ENCODE measurements at regions not wholly inside any gene's neighbourhood (a gene's known extent, or its start where the extent isn't known, plus 50 kb on each side); places are given as distances from the start of the nearest gene placed in this dataset.
A peak's percentile ranks its signal among the peaks of the same experiment; 100 is the strongest.

DNA sequence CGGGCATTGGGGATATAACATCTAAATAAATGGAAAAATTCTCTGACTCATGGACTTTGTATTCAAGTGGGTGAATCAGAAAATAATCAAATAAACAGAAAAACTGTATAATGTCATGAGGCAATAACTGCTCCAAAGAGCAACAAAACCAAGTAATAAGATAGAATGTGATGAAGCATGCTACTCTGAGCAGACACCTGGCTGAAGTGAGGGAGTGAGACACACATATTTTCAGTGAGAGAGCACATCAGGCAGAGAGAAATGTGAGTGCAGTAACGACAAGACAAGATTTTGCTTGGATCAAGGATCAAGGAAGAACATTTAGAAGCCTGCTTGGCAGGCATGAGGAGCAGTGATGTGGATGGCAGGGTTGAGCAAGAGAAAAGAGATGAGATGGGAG is 75.8 kb upstream of the CCDC91 start:
- H2BK5ac ChIP-seq (ENCODE audit: low read length) = no peak overlapping the region
- H2BK120ac ChIP-seq (ENCODE audit: low read depth, low read length) = no peak overlapping the region
- no peaks in the 10 kb centered on the region for H3K36me3 ChIP-seq (replicated peaks in 1 of 2; ENCODE audit: control insufficient read depth in 2 of 2, insufficient read depth in 2 of 2, low read length in 2 of 2)
- H2AFZ ChIP-seq (ENCODE audit: low read length) = no peak overlapping the region
- H3K9me3 ChIP-seq (replicated peaks in 1 of 2; ENCODE audit: control insufficient read depth in 2 of 2, insufficient read depth in 1 of 2, low read depth in 1 of 2, low read length in 2 of 2) = no peaks in the 10 kb centered on the region
- no peaks in the 10 kb centered on the region for H3K79me1 ChIP-seq (ENCODE audit: low read depth, low read length)
- no peak overlapping the region for H2AK5ac ChIP-seq (ENCODE audit: low read depth, low read length)
- H3K4ac ChIP-seq (ENCODE audit: low read length) = no peak overlapping the region
- no peak overlapping the region for H4K8ac ChIP-seq (ENCODE audit: low read depth, low read length)
- H3K14ac ChIP-seq (ENCODE audit: low read length) = no peak overlapping the region
- H3K4me3 ChIP-seq (ENCODE audit: low read length in 2 of 2) = no peak overlapping the region
- DNase-seq (ENCODE audit: low spot score) = no peak
- no peak overlapping the region for H3K23ac ChIP-seq (ENCODE audit: low read depth, low read length, poor library complexity)
- no peak overlapping the region for H3K9ac ChIP-seq (ENCODE audit: low read depth, low read length, poor library complexity)
- no peaks in the 10 kb centered on the region for H3K4me1 ChIP-seq (ENCODE audit: control insufficient read depth in 2 of 2, insufficient read depth in 1 of 2, low read depth in 1 of 2, low read length in 2 of 2)
- WGBS, 2 donors (ENCODE audit: extremely low coverage in 2 of 2, insufficient read length in 2 of 2, insufficient replicate concordance in 1 of 2) = no CpG with 5 or more reads among the region's 2 CpGs
- H3K4me2 ChIP-seq (ENCODE audit: insufficient read depth, low read length, poor library complexity, severe bottlenecking) = no peak overlapping the region
- no peak overlapping the region for H3K18ac ChIP-seq (ENCODE audit: low read length)
- H2BK15ac ChIP-seq (ENCODE audit: low read length) = no peak overlapping the region
- H3K27me3 ChIP-seq (ENCODE audit: control insufficient read depth in 3 of 3, insufficient read depth in 3 of 3, low read depth in 1 of 3, low read length in 3 of 3) = no peaks in the 10 kb centered on the region
- no peak overlapping the region for H2BK12ac ChIP-seq (ENCODE audit: low read length)
- H4K91ac ChIP-seq (ENCODE audit: low read depth, low read length, poor library complexity) = no peak overlapping the region
- no peak overlapping the region for H3K27ac ChIP-seq (replicated peaks; ENCODE audit: low read length)

DNA sequence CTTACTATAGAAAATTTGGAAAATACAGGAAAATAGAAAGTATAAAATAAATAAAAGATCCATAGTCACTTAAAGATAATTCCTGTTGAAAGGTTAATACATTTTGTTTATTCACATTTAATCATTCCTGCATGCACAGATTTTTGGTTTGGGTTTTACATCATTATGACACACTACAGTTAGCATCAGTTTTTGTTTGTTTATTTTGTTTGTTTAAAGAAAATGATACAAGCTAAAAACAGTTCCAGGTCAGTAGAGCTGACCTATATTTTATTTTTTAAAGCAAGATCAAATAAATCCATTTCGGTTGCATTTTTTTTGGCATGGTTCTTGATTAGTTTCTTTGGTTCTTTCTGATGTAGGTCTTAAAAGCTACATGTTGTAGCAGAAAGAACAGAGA is 68.8 kb upstream of the CCDC91 start:
- Histone ChIP-seq H2BK12ac (ENCODE audit: low read length) (no peak overlapping the region), H4K8ac (ENCODE audit: low read depth, low read length) (no peak overlapping the region), H3K9ac (ENCODE audit: low read depth, low read length, poor library complexity) (no peak overlapping the region), H3K36me3 (replicated peaks in 1 of 2; ENCODE audit: control insufficient read depth in 2 of 2, insufficient read depth in 2 of 2, low read length in 2 of 2) (no peaks in the 10 kb centered on the region), H3K23ac (ENCODE audit: low read depth, low read length, poor library complexity) (no peak overlapping the region), H3K14ac (ENCODE audit: low read length) (no peak overlapping the region), H2AK5ac (ENCODE audit: low read depth, low read length) (no peak overlapping the region), H2BK5ac (ENCODE audit: low read length) (no peak overlapping the region), H3K9me3 (replicated peaks in 1 of 2; ENCODE audit: control insufficient read depth in 2 of 2, insufficient read depth in 1 of 2, low read depth in 1 of 2, low read length in 2 of 2) (no peaks in the 10 kb centered on the region), H2BK120ac (ENCODE audit: low read depth, low read length) (no peak overlapping the region), H2AFZ (ENCODE audit: low read length) (no peak overlapping the region), H3K4me3 (ENCODE audit: low read length in 2 of 2) (no peak overlapping the region), H3K27ac (replicated peaks; ENCODE audit: low read length) (no peak overlapping the region), H3K4me1 (ENCODE audit: control insufficient read depth in 2 of 2, insufficient read depth in 1 of 2, low read depth in 1 of 2, low read length in 2 of 2) (no peaks in the 10 kb centered on the region), H3K27me3 (ENCODE audit: control insufficient read depth in 3 of 3, insufficient read depth in 3 of 3, low read depth in 1 of 3, low read length in 3 of 3) (no peaks in the 10 kb centered on the region), H3K4me2 (ENCODE audit: insufficient read depth, low read length, poor library complexity, severe bottlenecking) (no peak overlapping the region), H2BK15ac (ENCODE audit: low read length) (no peak overlapping the region), H4K91ac (ENCODE audit: low read depth, low read length, poor library complexity) (no peak overlapping the region), H3K18ac (ENCODE audit: low read length) (no peak overlapping the region), H3K79me1 (ENCODE audit: low read depth, low read length) (no peaks in the 10 kb centered on the region), H3K4ac (ENCODE audit: low read length) (no peak overlapping the region)
- DNase-seq (ENCODE audit: low spot score) = no peak
- no CpG with 5 or more reads among the region's 1 CpG for WGBS, 2 donors (ENCODE audit: extremely low coverage in 2 of 2, insufficient read length in 2 of 2, insufficient replicate concordance in 1 of 2)

DNA sequence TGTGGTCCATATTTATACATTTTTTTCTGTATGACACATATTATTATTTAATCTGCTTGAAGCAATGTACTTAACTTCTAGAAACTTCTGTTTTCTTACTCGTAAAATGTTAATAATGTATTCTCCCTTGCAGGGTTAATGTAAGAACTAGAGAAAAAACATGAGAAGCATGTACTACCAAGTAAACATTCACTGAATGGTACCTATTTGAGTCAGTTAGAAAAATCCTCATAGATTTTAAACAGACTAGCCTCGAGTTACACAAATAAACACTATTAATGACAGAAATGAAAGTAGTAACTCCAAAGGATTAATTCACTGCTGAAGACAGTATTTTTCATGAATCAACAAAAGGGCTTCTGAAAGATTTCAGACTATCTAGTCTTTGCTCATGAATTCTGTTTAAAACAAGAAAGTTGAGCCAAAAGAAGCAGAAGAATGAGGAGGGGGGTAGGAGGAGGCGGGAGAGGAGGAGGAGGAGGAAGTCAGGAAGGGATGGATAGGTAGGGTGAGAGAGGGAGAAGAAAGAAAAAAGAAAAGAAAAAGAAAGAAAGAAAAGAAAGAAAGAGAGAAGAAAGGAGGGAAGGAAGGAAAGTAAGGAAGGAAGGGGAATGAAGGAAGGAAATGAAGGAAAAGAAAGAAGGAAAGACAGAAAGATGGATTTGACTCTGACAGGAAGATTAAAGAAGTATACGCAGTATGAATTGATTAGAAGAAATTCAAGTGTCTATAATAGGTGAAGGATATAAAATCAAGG is 68.2 kb upstream of the CCDC91 start:
- H3K23ac ChIP-seq (ENCODE audit: low read depth, low read length, poor library complexity) = no peak overlapping the region
- H3K27me3 ChIP-seq (ENCODE audit: control insufficient read depth in 3 of 3, insufficient read depth in 3 of 3, low read depth in 1 of 3, low read length in 3 of 3) = no peaks in the 10 kb centered on the region
- no peak overlapping the region for H3K4me2 ChIP-seq (ENCODE audit: insufficient read depth, low read length, poor library complexity, severe bottlenecking)
- no peaks in the 10 kb centered on the region for H3K79me1 ChIP-seq (ENCODE audit: low read depth, low read length)
- DNase-seq (ENCODE audit: low spot score) = no peak
- 100% methylated on average over 1 of the region's 4 CpGs; no CpG with 5 or more reads in 1 of the 2 donors for WGBS, 2 donors (ENCODE audit: extremely low coverage in 2 of 2, insufficient read length in 2 of 2, insufficient replicate concordance in 1 of 2)
- no peak overlapping the region for H3K27ac ChIP-seq (replicated peaks; ENCODE audit: low read length)
- no peak overlapping the region for H4K91ac ChIP-seq (ENCODE audit: low read depth, low read length, poor library complexity)
- no peaks in the 10 kb centered on the region for H3K4me1 ChIP-seq (ENCODE audit: control insufficient read depth in 2 of 2, insufficient read depth in 1 of 2, low read depth in 1 of 2, low read length in 2 of 2)
- H3K9ac ChIP-seq (ENCODE audit: low read depth, low read length, poor library complexity) = no peak overlapping the region
- no peak overlapping the region for H4K8ac ChIP-seq (ENCODE audit: low read depth, low read length)
- H3K9me3 ChIP-seq (replicated peaks in 1 of 2; ENCODE audit: control insufficient read depth in 2 of 2, insufficient read depth in 1 of 2, low read depth in 1 of 2, low read length in 2 of 2) = no peaks in the 10 kb centered on the region
- no peak overlapping the region for H3K18ac ChIP-seq (ENCODE audit: low read length)
- no peak overlapping the region for H2BK5ac ChIP-seq (ENCODE audit: low read length)
- H3K36me3 ChIP-seq (replicated peaks in 1 of 2; ENCODE audit: control insufficient read depth in 2 of 2, insufficient read depth in 2 of 2, low read length in 2 of 2) = no peaks in the 10 kb centered on the region
- no peak overlapping the region for H2BK12ac ChIP-seq (ENCODE audit: low read length)
- no peak overlapping the region for H3K4me3 ChIP-seq (ENCODE audit: low read length in 2 of 2)
- no peak overlapping the region for H2BK15ac ChIP-seq (ENCODE audit: low read length)
- peak overlapping the region; percentile 15 for H2AFZ ChIP-seq (ENCODE audit: low read length)
- no peak overlapping the region for H3K4ac ChIP-seq (ENCODE audit: low read length)
- H3K14ac ChIP-seq (ENCODE audit: low read length) = no peak overlapping the region
- H2AK5ac ChIP-seq (ENCODE audit: low read depth, low read length) = no peak overlapping the region
- H2BK120ac ChIP-seq (ENCODE audit: low read depth, low read length) = no peak overlapping the region

DNA sequence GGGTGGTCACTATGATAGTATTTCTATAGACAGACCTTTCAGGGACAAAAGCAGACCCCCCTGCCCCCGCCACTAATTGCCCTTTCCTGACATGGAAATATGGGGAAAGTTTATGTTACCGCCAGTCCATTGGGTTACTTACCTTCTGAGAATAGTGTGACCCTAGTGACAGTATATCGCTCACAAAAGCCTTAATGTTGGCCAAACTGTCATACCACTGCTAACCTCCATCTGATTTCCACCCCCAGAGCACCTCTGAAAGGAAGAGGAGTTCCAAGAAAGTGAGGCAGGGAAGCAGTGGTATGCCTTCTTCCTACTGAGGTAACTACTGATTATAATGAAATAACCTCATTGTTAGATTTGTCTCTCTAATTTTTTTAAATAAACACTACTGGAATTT is 67.5 kb upstream of the CCDC91 start:
- no peak overlapping the region for H2BK120ac ChIP-seq (ENCODE audit: low read depth, low read length)
- no peak overlapping the region for H3K4me2 ChIP-seq (ENCODE audit: insufficient read depth, low read length, poor library complexity, severe bottlenecking)
- DNase-seq (ENCODE audit: low spot score) = no peak
- H4K8ac ChIP-seq (ENCODE audit: low read depth, low read length) = no peak overlapping the region
- H2BK12ac ChIP-seq (ENCODE audit: low read length) = no peak overlapping the region
- H4K91ac ChIP-seq (ENCODE audit: low read depth, low read length, poor library complexity) = no peak overlapping the region
- no peak overlapping the region for H2AFZ ChIP-seq (ENCODE audit: low read length)
- H3K4me3 ChIP-seq (ENCODE audit: low read length in 2 of 2) = no peak overlapping the region
- no peaks in the 10 kb centered on the region for H3K9me3 ChIP-seq (replicated peaks in 1 of 2; ENCODE audit: control insufficient read depth in 2 of 2, insufficient read depth in 1 of 2, low read depth in 1 of 2, low read length in 2 of 2)
- H3K27ac ChIP-seq (replicated peaks; ENCODE audit: low read length) = no peak overlapping the region
- no peak overlapping the region for H3K4ac ChIP-seq (ENCODE audit: low read length)
- no peaks in the 10 kb centered on the region for H3K36me3 ChIP-seq (replicated peaks in 1 of 2; ENCODE audit: control insufficient read depth in 2 of 2, insufficient read depth in 2 of 2, low read length in 2 of 2)
- no peaks in the 10 kb centered on the region for H3K4me1 ChIP-seq (ENCODE audit: control insufficient read depth in 2 of 2, insufficient read depth in 1 of 2, low read depth in 1 of 2, low read length in 2 of 2)
- no peak overlapping the region for H3K23ac ChIP-seq (ENCODE audit: low read depth, low read length, poor library complexity)
- H2AK5ac ChIP-seq (ENCODE audit: low read depth, low read length) = no peak overlapping the region
- no peak overlapping the region for H3K18ac ChIP-seq (ENCODE audit: low read length)
- H3K27me3 ChIP-seq (ENCODE audit: control insufficient read depth in 3 of 3, insufficient read depth in 3 of 3, low read depth in 1 of 3, low read length in 3 of 3) = no peaks in the 10 kb centered on the region
- no peak overlapping the region for H3K9ac ChIP-seq (ENCODE audit: low read depth, low read length, poor library complexity)
- no CpG with 5 or more reads among the region's 3 CpGs for WGBS, 2 donors (ENCODE audit: extremely low coverage in 2 of 2, insufficient read length in 2 of 2, insufficient replicate concordance in 1 of 2)
- no peak overlapping the region for H2BK5ac ChIP-seq (ENCODE audit: low read length)
- H2BK15ac ChIP-seq (ENCODE audit: low read length) = no peak overlapping the region
- H3K14ac ChIP-seq (ENCODE audit: low read length) = no peak overlapping the region
- no peaks in the 10 kb centered on the region for H3K79me1 ChIP-seq (ENCODE audit: low read depth, low read length)

All from neuronal stem cell (in vitro differentiated cells).